ENCODE measurements at regions not wholly inside any gene's neighbourhood (a gene's known extent, or its start where the extent isn't known, plus 50 kb on each side); places are given as distances from the start of the nearest gene placed in this dataset.
"Not testable (repeated sequence)": the region's sequence is repeated elsewhere in the genome, so short reads cannot be mapped to it uniquely, and the experiment has no call there.

- TF ChIP-seq POLR2A (IDR thresholded peaks at IDR 0.05; ENCODE audit: low read depth, low read length); POLR2AphosphoS5 (IDR thresholded peaks at IDR 0.05; ENCODE audit: low read depth, low read length); TAF1 (IDR thresholded peaks at IDR 0.05; ENCODE audit: low read depth, low read length); SPI1 (IDR thresholded peaks at IDR 0.05; ENCODE audit: low read depth, low read length); POU2F2 (IDR thresholded peaks at IDR 0.05; ENCODE audit: low read depth, low read length); PAX5 (IDR thresholded peaks at IDR 0.05; ENCODE audit: insufficient read depth, low read length, severe bottlenecking): not testable (repeated sequence)
Measured at GRCh38 chr17:21501927-21502700, 126.0 kb downstream of the KCNJ12 start.
